K562 (cell line): ENCODE measurements at regions not wholly inside any gene's neighbourhood (a gene's known extent, or its start where the extent isn't known, plus 50 kb on each side); places are given as distances from the start of the nearest gene placed in this dataset.

ENCODE experiments used
- ATAC-seq: fragments of 200-7000 bp; cut with Tn5 transposase; 3 replicates; pipeline ENCODE4 v1.9.1; 2020; ENCODE audit warnings: moderate library complexity
- BruUV-seq: library from RNA; stranded (reverse); fragments of 400-500 nt; replicated peaks from 2 replicates; lab custom pipeline; 2021; lab: Mats Ljungman, UMichigan
- CTCF ChIA-PET: fragments of 300-600 bp; formaldehyde crosslinking; extraction: SDS; loops from one replicate; lab custom pipeline; 2021; ENCODE audit warnings: low intra/inter-chr PET ratio; lab: Yijun Ruan, JAX
- POLR2A ChIA-PET: fragments of 300-600, 350-650 bp; sonication (Branson Sonifier 250); formaldehyde crosslinking; extraction: SDS; loops from one replicate; lab custom pipeline; 2021; ENCODE audit warnings: antibody characterized with exemption, inconsistent platforms; lab: Yijun Ruan, JAX
- DNase-seq, 4 experiments: peaks; one replicate each; pipeline versions ENCODE4 v3.0.0 to v3.0.0-alpha.2; 2011 to 2018; ENCODE audit warnings: low spot score in 3 of 4, mixed read lengths in 3 of 4; ENCODE audit errors: extremely low read depth in 1 of 4
- FAIRE-seq: peaks from 2 replicates; lab custom pipeline; 2011; peaks lifted over from hg19 to GRCh38; lab: Jason Lieb, UNC
- H2AFZ ChIP-seq: 2 replicates; pipeline ENCODE4 v1.6.0; 2011; ENCODE audit warnings: low read depth, low read length, control low read depth, inconsistent platforms
- H3K27ac ChIP-seq: fragments of 200-600 bp; 3 replicates; pipeline ENCODE4 v1.8.0; 2011; ENCODE audit warnings: low read depth, mild to moderate bottlenecking, control low read depth, inconsistent platforms, low read length, moderate library complexity, mixed read lengths; ENCODE audit errors: extremely low read depth
- H3K27me3 ChIP-seq, 2 experiments: fragments of 300-600 bp in 1 of 2; 2 replicates in 1 of 2; 3 replicates in 1 of 2; pipeline versions ENCODE4 v1.6.0 to v1.8.0; 2011; ENCODE audit warnings: inconsistent platforms in 2 of 2, low read length in 2 of 2, mild to moderate bottlenecking in 1 of 2, mixed read lengths in 1 of 2, moderate library complexity in 1 of 2; ENCODE audit not compliant: control insufficient read depth in 2 of 2, insufficient read depth in 2 of 2
- H3K36me3 ChIP-seq: fragments of 300-600 bp; 3 replicates; pipeline ENCODE4 v1.8.0; 2011; ENCODE audit warnings: mild to moderate bottlenecking, low read length, inconsistent platforms; ENCODE audit not compliant: control insufficient read depth, insufficient read depth
- H3K4me1 ChIP-seq, 2 experiments: fragments of 200-600 bp in 1 of 2; replicated peaks in 1 of 2; 2 replicates in 1 of 2; 3 replicates in 1 of 2; pipeline versions ENCODE4 v1.5.1 to v1.8.0; 2011; ENCODE audit warnings: inconsistent platforms in 2 of 2, low read length in 2 of 2, mild to moderate bottlenecking in 1 of 2, mixed read lengths in 1 of 2, moderate library complexity in 1 of 2; ENCODE audit not compliant: control insufficient read depth in 2 of 2, insufficient read depth in 2 of 2
- H3K4me2 ChIP-seq: 2 replicates; pipeline ENCODE4 v1.6.1; 2011; ENCODE audit warnings: low read length, control low read depth, inconsistent platforms, mixed read lengths; ENCODE audit not compliant: insufficient read depth
- H3K4me3 ChIP-seq: fragments of 200-600 bp; sonication (generic), shearing (Covaris generic); 2 replicates; pipeline ENCODE4 v1.5.1; 2016; ENCODE audit warnings: control low read depth, inconsistent platforms
- H3K79me2 ChIP-seq: fragments of 200-600 bp; 3 replicates; pipeline ENCODE4 v1.8.0; 2011; ENCODE audit warnings: low read length, inconsistent platforms; ENCODE audit not compliant: control insufficient read depth, insufficient read depth
- H3K9ac ChIP-seq, 2 experiments: 2 replicates each; pipeline versions ENCODE4 v1.6.0 to v1.6.1; 2011; ENCODE audit warnings: low read depth in 2 of 2, low read length in 2 of 2, control low read depth in 1 of 2, inconsistent platforms in 1 of 2, mild to moderate bottlenecking in 1 of 2, mixed read lengths in 1 of 2; ENCODE audit not compliant: insufficient read depth in 1 of 2
- H3K9me1 ChIP-seq: one replicate; pipeline ENCODE4 v1.6.0; 2011; ENCODE audit warnings: inconsistent platforms, mild to moderate bottlenecking, low read length, moderate library complexity; ENCODE audit not compliant: control insufficient read depth, insufficient read depth
- H3K9me3 ChIP-seq: replicated peaks from 2 replicates; pipeline ENCODE4 v1.5.1; 2011; ENCODE audit warnings: low read depth, low read length, inconsistent platforms; ENCODE audit not compliant: control insufficient read depth, insufficient read depth
- H4K20me1 ChIP-seq: replicated peaks from 2 replicates; pipeline ENCODE4 v1.6.1; 2011; ENCODE audit warnings: low read length, inconsistent platforms, mixed read lengths; ENCODE audit not compliant: control insufficient read depth, insufficient read depth
- CBX1 ChIP-seq: sonication (generic); IDR thresholded peaks from 2 replicates; pipeline ENCODE4 v1.6.1; 2016; ENCODE audit warnings: antibody characterized with exemption, low read depth, mild to moderate bottlenecking
- DMBX1 ChIP-seq: fragments of 250-450 bp; sonication (Bioruptor Pico); IDR thresholded peaks from 2 replicates; pipeline ENCODE4 v1.8.0; 2022; ENCODE audit warnings: inconsistent platforms, mild to moderate bottlenecking, moderate library complexity, borderline replicate concordance
- GATAD2B ChIP-seq: fragments of 450-650 bp; IDR thresholded peaks from 2 replicates; pipeline ENCODE4 v1.6.1; 2017; ENCODE audit warnings: mild to moderate bottlenecking, borderline replicate concordance
- HDAC1 ChIP-seq, 2 experiments: fragments of 450-650 bp; IDR thresholded peaks; 2 replicates each; pipeline ENCODE4 v1.6.1; 2016 to 2017; ENCODE audit warnings: inconsistent platforms in 1 of 2, mild to moderate bottlenecking in 1 of 2, moderate library complexity in 1 of 2
- HMG20B ChIP-seq: fragments of 250-450 bp; sonication (Bioruptor Pico); IDR thresholded peaks from 2 replicates; pipeline ENCODE4 v1.5.0; 2021; ENCODE audit warnings: mild to moderate bottlenecking
- MAFK ChIP-seq: IDR thresholded peaks from 2 replicates; pipeline ENCODE4 v1.6.1; 2011; ENCODE audit warnings: low read length, improper control_type of control experiment
- NEUROD1 ChIP-seq: fragments of 150-350 bp; IDR thresholded peaks from 2 replicates; pipeline ENCODE4 v1.6.1; 2014; ENCODE audit warnings: borderline replicate concordance, low read length, low read depth; ENCODE audit not compliant: partially characterized antibody
- PREB ChIP-seq: sonication (generic); formaldehyde crosslinking; IDR thresholded peaks from 2 replicates; pipeline ENCODE4 v1.8.1; 2023; ENCODE audit warnings: mild to moderate bottlenecking, missing genetic modification reagents
- SIN3A ChIP-seq, 2 experiments: fragments of 150-350 bp in 1 of 2; IDR thresholded peaks; 2 replicates each; pipeline ENCODE4 v1.6.1; 2011 to 2016; ENCODE audit warnings: borderline replicate concordance in 2 of 2, low read depth in 2 of 2, low read length in 2 of 2, mild to moderate bottlenecking in 2 of 2, moderate library complexity in 2 of 2; ENCODE audit not compliant: control insufficient read depth in 1 of 2
- SMAD1 ChIP-seq: fragments of 150-350 bp; IDR thresholded peaks from 2 replicates; pipeline ENCODE4 v1.6.1; 2014; ENCODE audit warnings: low read length, low read depth; ENCODE audit not compliant: partially characterized antibody
- TAF9B ChIP-seq: fragments of 450-650 bp; IDR thresholded peaks from 2 replicates; pipeline ENCODE4 v1.6.1; 2018; ENCODE audit warnings: mild to moderate bottlenecking; ENCODE audit not compliant: partially characterized antibody
- ZNF253 ChIP-seq: fragments of 250-450 bp; sonication (Bioruptor Pico); conservative IDR thresholded peaks from 2 replicates; pipeline ENCODE4 v1.6.1; 2021; ENCODE audit warnings: mild to moderate bottlenecking
- WGBS: fragments of 100-300 bp; shearing (Covaris generic); methylation state at CpG from one replicate; pipeline ENCODE4 v1.1.6; 2016; ENCODE audit warnings: low coverage, mixed read lengths; ENCODE audit not compliant: insufficient coverage; ENCODE audit errors: missing lambda C conversion rate; 5-methylcytosine and 5-hydroxymethylcytosine counted together
- in situ Hi-C: fragments of 300-500 bp; cut with MboI; formaldehyde crosslinking; loops from 4 replicates; pipeline ENCODE4 v1.15.0; 2018; ENCODE audit warnings: inconsistent platforms, mixed read lengths
- intact Hi-C: fragments of 100-400 bp; cut with micrococcal nuclease; formaldehyde crosslinking; loops from 2 replicates; pipeline ENCODE4 v1.14.2; 2022
- TF ChIP-seq, protein P1 (sequence below): sonication (generic); formaldehyde crosslinking; IDR thresholded peaks from 2 replicates; pipeline ENCODE4 v1.9.0; 2022; ENCODE audit warnings: mild to moderate bottlenecking, missing genetic modification reagents
- TF ChIP-seq, protein P2 (sequence below): sonication (generic); formaldehyde crosslinking; IDR thresholded peaks from 2 replicates; pipeline ENCODE4 v1.8.1; 2022; ENCODE audit warnings: missing genetic modification reagents
- TF ChIP-seq, protein P3 (sequence below), 2 experiments: fragments of 450-650 bp; IDR thresholded peaks; 2 replicates each; pipeline ENCODE4 v1.6.1; 2016

GRCh38 chr15:79606831-79607355, 174.8 kb downstream of the MINAR1 start (continued):
- TF ChIP-seq, protein P1, sequence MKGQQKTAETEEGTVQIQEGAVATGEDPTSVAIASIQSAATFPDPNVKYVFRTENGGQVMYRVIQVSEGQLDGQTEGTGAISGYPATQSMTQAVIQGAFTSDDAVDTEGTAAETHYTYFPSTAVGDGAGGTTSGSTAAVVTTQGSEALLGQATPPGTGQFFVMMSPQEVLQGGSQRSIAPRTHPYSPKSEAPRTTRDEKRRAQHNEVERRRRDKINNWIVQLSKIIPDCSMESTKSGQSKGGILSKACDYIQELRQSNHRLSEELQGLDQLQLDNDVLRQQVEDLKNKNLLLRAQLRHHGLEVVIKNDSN (CRISPR knock-in tag), result no peak
- TF ChIP-seq CBX1 (no peak), ZNF253 (no peak), SIN3A (IDR thresholded peaks at IDR 0.05; ENCODE audit: borderline replicate concordance in 2 of 2, control insufficient read depth in 1 of 2, low read depth in 2 of 2, low read length in 2 of 2) (no peak)
- TF ChIP-seq, all 486 proteins: peak for 0

- ChIA-PET POLR2A (interaction anchor here (0.6 kb wide), 3 partner anchors 182 to 421 kb away, joined by 3 read pairs; no protein-coding TSS in a partner anchor), CTCF (no interaction called here)
- no peaks in the 10 kb centered on the region for H3K9me1 ChIP-seq
- H3K9me3 ChIP-seq, result no peaks in the 10 kb centered on the region
- no peaks in the 10 kb centered on the region for H3K79me2 ChIP-seq
- no peak overlapping the region for H2AFZ ChIP-seq
- no peak overlapping the region for H3K4me3 ChIP-seq
- no peaks in the 10 kb centered on the region for H3K4me1 ChIP-seq
- no peaks in the 10 kb centered on the region for H3K36me3 ChIP-seq
- H3K4me2 ChIP-seq, result no peak overlapping the region
- H3K27ac ChIP-seq, result no peak overlapping the region
- FAIRE-seq (no peak), DNase-seq (no peak), ATAC-seq (no peak)
- peaks cover 4 to 9% of the 10 kb centered on the region in 2 experiments; a peak in 3 of 5 replicates for H3K27me3 ChIP-seq
- in situ Hi-C loops (no loop called here), intact Hi-C loops (loop anchor here (10.0 kb wide), 1 partner anchor 247 kb away; no protein-coding TSS in a partner anchor)
- BruUV-seq, result no TSS peak
- no peak overlapping the region for H3K9ac ChIP-seq
- TF ChIP-seq DMBX1 (CRISPR knock-in tag) (no peak), PREB (no peak), TAF9B (no peak), MAFK (no peak), NEUROD1 (no peak), HMG20B (CRISPR knock-in tag) (no peak), SMAD1 (no peak), HDAC1 (IDR thresholded peaks at IDR 0.05) (no peak), GATAD2B (no peak)
- TF ChIP-seq, protein P2, sequence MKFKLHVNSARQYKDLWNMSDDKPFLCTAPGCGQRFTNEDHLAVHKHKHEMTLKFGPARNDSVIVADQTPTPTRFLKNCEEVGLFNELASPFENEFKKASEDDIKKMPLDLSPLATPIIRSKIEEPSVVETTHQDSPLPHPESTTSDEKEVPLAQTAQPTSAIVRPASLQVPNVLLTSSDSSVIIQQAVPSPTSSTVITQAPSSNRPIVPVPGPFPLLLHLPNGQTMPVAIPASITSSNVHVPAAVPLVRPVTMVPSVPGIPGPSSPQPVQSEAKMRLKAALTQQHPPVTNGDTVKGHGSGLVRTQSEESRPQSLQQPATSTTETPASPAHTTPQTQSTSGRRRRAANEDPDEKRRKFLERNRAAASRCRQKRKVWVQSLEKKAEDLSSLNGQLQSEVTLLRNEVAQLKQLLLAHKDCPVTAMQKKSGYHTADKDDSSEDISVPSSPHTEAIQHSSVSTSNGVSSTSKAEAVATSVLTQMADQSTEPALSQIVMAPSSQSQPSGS, result no peak
- TF ChIP-seq, protein P3, sequence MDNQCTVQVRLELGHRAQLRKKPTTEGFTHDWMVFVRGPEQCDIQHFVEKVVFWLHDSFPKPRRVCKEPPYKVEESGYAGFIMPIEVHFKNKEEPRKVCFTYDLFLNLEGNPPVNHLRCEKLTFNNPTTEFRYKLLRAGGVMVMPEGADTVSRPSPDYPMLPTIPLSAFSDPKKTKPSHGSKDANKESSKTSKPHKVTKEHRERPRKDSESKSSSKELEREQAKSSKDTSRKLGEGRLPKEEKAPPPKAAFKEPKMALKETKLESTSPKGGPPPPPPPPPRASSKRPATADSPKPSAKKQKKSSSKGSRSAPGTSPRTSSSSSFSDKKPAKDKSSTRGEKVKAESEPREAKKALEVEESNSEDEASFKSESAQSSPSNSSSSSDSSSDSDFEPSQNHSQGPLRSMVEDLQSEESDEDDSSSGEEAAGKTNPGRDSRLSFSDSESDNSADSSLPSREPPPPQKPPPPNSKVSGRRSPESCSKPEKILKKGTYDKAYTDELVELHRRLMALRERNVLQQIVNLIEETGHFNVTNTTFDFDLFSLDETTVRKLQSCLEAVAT (IDR thresholded peaks at IDR 0.05), result no peak
- no peaks in the 10 kb centered on the region for H4K20me1 ChIP-seq
- 2% methylated on average over 3 of the region's 3 CpGs for WGBS
Observed at GRCh38 chr15:79608066-79608864, 176.1 kb downstream of the MINAR1 start.
